ENCODE measurements at regions not wholly inside any gene's neighbourhood (a gene's known extent, or its start where the extent isn't known, plus 50 kb on each side); places are given as distances from the start of the nearest gene placed in this dataset.

DNA sequence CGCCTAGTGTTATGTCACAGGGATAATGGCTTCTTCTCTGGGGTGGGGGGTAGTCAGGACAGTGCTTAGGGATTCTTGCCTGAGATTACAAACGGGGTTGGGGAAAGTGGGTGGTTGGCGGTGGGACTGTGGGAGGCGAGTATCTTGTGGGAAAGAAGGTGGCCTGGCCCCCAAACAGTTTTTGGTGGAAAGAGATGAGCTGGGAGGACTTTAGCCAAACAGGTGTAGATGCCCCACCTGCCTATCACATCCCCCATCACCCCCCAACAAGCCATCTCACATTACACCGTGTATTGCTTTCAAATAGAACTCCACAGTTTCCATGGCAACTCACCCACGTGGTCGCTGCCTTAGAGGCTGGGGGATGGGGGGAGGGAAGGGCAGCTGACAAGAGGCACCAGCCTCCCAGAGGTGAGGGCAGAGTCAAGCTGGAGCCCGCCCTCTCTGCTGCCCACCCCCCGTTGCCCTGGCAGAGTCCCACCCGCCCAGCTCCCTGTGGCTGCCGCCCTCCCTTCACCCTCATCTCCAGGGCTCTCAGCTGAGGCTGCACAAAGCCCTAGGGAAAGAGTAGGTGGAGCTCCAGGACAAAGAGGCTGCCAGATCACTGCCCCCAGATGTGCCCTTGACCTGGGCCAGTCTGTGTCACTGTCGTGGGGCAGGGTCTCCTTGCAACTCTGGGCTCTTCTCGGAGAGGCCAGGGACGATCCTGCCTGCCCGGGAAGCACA is 98.3 kb downstream of the LRRC74A start:
- no peak for TF ChIP-seq CTCF (IDR thresholded peaks at IDR 0.05; ENCODE audit: low read depth, low read length)
- no peak for DNase-seq (ENCODE audit: extremely low read depth, low read depth)

DNA sequence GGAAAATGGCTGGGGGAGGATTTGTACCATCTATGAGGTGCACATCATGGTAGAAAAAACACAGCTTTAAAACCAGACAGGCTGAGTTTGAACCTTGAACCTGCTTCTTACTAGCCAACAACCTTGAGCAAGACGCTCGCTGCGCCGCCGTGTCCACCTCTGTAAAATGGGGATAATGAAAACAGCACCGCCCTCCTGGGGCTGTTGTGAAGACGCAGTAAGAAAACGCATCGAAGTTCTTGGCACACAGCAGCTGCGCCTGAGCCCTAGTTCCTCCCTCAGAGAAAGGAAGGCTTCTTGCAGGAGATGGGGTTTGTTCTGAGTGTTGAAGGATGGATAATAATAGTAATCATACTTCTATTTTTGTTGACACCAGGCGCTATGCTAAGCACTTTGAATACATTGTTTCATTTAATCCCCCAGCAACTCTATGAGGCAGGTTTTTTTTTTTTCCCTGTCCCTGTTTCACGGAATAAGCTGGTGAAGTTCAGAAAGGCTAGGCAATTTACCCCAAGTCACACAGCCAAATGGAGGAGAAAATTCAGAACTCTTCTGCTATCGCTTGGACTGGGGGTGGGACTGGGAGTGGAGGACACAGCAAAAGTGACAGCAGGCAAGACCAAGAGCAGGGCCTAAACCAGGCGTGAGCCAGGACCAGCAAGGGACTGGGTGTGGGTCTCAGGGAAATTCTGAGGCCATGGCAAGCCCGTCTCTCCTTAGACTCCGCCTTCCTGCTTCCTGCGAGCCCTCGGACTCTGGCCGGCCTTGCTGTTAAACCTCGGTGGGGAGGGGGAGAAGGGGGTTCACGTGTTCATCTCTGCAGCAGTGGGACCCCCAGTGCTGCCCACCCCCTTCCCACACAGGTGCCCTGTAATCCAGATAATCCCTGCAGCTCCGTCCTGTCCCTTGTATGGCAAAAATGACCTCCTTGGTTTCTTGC is 97.5 kb downstream of the LRRC74A start:
- no peak for TF ChIP-seq CTCF (IDR thresholded peaks at IDR 0.05; ENCODE audit: low read depth, low read length)
- DNase-seq (ENCODE audit: extremely low read depth, low read depth), result no peak

DNA sequence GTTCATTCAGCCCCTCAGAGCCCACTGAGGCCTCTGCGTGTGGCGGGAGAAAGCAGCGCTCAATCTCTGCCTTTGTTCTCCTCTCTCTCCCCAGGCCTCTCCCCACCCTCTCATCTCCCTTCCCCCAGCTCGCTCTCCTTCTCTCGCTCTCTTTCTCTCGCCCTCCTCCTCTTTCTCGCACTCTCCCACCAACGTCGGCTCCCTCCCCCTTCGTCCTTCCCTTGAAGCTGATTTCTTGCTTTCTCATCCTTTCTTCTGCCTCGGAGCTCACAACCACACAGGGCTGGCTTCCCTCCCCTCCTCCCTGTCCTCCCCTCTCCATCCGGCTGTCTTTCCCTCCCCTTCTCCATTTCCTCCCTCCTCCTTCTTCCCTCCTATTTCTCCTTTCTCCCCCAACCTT is 96.4 kb downstream of the LRRC74A start:
- DNase-seq (ENCODE audit: extremely low read depth, low read depth), result no peak
- TF ChIP-seq CTCF (IDR thresholded peaks at IDR 0.05; ENCODE audit: low read depth, low read length), result no peak

GRCh38 chr14:76922092-76922491 is 95.9 kb downstream of the LRRC74A start:
- DNase-seq (ENCODE audit: extremely low read depth, low read depth), result no peak
- no peak for TF ChIP-seq CTCF (IDR thresholded peaks at IDR 0.05; ENCODE audit: low read depth, low read length)

DNA sequence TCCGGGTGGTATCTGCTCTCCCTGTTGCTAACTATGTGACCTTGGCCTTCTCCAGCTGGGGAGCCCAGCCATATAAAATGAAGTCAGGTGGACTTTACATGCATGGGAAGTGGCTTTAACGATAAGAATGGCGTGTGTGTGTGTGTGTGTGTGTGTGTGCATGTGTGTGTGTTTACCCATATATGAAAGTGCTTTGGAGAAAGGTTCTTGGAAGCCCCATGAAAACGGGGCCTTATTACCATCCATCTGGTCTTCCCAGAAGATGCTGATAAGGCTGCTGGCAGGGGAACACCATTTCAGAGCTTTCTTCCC is 94.8 kb downstream of the LRRC74A start:
- no peak for TF ChIP-seq CTCF (IDR thresholded peaks at IDR 0.05; ENCODE audit: low read depth, low read length)
- no peak for DNase-seq (ENCODE audit: extremely low read depth, low read depth)

- no peak for DNase-seq (ENCODE audit: extremely low read depth, low read depth)
- no peak for TF ChIP-seq CTCF (IDR thresholded peaks at IDR 0.05; ENCODE audit: low read depth, low read length)
Measured at GRCh38 chr14:76920331-76921087, 94.3 kb downstream of the LRRC74A start.
